ENCODE measurements at regions not wholly inside any gene's neighbourhood (a gene's known extent, or its start where the extent isn't known, plus 50 kb on each side); places are given as distances from the start of the nearest gene placed in this dataset.

- Histone ChIP-seq H3K27me3 (ENCODE audit: insufficient read depth, low read depth) (no peaks in the 10 kb centered on the region), H3K9me2 (ENCODE audit: insufficient read depth) (no peaks in the 10 kb centered on the region), H2AFZ (no peak overlapping the region), H3K4me2 (no peak overlapping the region), H4K20me1 (ENCODE audit: insufficient read depth) (no peaks in the 10 kb centered on the region), H3K4me1 (replicated peaks; ENCODE audit: insufficient read depth) (peaks cover 19% of the 10 kb centered on the region), H3K27ac (no peak overlapping the region), H3K9me3 (ENCODE audit: insufficient read depth, low read depth) (peaks cover 4% of the 10 kb centered on the region; the same call in 1 of the 2 replicates), H3F3A (ENCODE audit: insufficient read depth, low read depth) (no peaks in the 10 kb centered on the region; the same call in 1 of the 2 replicates), H3K36me3 (ENCODE audit: low read depth) (no peaks in the 10 kb centered on the region), H3K79me2 (ENCODE audit: low read depth) (no peaks in the 10 kb centered on the region), H3K4me3 (no peak overlapping the region)
- intact Hi-C loops (cut with micrococcal nuclease; ENCODE audit: unreplicated experiment) = no loop called here
- no peak for TF ChIP-seq EZH2 (IDR thresholded peaks at IDR 0.05; ENCODE audit: low read depth)
- TF ChIP-seq, protein P1, sequence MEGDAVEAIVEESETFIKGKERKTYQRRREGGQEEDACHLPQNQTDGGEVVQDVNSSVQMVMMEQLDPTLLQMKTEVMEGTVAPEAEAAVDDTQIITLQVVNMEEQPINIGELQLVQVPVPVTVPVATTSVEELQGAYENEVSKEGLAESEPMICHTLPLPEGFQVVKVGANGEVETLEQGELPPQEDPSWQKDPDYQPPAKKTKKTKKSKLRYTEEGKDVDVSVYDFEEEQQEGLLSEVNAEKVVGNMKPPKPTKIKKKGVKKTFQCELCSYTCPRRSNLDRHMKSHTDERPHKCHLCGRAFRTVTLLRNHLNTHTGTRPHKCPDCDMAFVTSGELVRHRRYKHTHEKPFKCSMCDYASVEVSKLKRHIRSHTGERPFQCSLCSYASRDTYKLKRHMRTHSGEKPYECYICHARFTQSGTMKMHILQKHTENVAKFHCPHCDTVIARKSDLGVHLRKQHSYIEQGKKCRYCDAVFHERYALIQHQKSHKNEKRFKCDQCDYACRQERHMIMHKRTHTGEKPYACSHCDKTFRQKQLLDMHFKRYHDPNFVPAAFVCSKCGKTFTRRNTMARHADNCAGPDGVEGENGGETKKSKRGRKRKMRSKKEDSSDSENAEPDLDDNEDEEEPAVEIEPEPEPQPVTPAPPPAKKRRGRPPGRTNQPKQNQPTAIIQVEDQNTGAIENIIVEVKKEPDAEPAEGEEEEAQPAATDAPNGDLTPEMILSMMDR (conservative IDR thresholded peaks at IDR 0.05) = no peak
- no peak for DNase-seq
- POLR2A ChIA-PET (ENCODE audit: unreplicated experiment) = no interaction called here
- CTCF ChIA-PET = no interaction called here
- no TSS peak for BruUV-seq (replicated peaks)
These were observed 204.3 kb upstream of the CST7 start for GRCh38 chr20:24744747-24745146.

DNA sequence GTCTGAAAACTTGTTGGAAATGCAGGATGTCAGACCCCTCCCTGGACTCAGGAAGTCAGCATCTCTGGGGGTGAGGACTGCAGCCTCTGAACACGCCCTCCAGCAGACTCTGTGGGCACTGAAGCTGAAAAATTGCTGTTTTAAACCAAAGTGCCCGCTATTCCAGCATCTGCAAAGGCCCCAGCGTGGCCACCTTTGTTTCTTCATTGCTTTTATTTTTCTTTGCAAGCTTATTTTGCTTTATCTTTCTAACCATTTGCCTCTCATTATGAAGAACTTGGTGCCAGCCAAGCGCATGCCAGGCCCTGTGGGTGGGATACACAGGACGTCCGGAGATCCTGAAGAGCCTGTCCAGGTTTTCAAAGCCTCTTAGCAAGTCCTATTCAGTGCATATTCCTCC, 203.9 kb upstream of the CST7 start:
- ChIA-PET CTCF (no interaction called here), POLR2A (ENCODE audit: unreplicated experiment) (interaction anchor here (0.5 to 0.6 kb wide), 2 partner anchors 174 to 650 kb away, joined by 3 to 6 read pairs; no protein-coding TSS in a partner anchor)

GRCh38 chr20:24745617-24746350, 203.3 kb upstream of the CST7 start:
- Histone ChIP-seq H3K36me3 (ENCODE audit: low read depth) (no peaks in the 10 kb centered on the region), H3K79me2 (ENCODE audit: low read depth) (no peaks in the 10 kb centered on the region), H3K4me1 (replicated peaks; ENCODE audit: insufficient read depth) (peaks cover 19% of the 10 kb centered on the region), H2AFZ (peak overlapping the region; percentile 34; the same call in 1 of the 2 replicates), H4K20me1 (ENCODE audit: insufficient read depth) (no peaks in the 10 kb centered on the region), H3K4me3 (no peak overlapping the region), H3K27me3 (ENCODE audit: insufficient read depth, low read depth) (no peaks in the 10 kb centered on the region), H3K9me3 (ENCODE audit: insufficient read depth, low read depth) (no peaks in the 10 kb centered on the region), H3F3A (ENCODE audit: insufficient read depth, low read depth) (no peaks in the 10 kb centered on the region; the same call in 1 of the 2 replicates), H3K4me2 (peak overlapping the region; percentile 62), H3K27ac (peak overlapping the region; percentile 25; the same call in 1 of the 2 replicates), H3K9me2 (ENCODE audit: insufficient read depth) (no peaks in the 10 kb centered on the region)
- POLR2A ChIA-PET (ENCODE audit: unreplicated experiment) = interaction anchor here (0.5 to 0.6 kb wide), 2 partner anchors 174 to 650 kb away, joined by 3 to 6 read pairs; no protein-coding TSS in a partner anchor
- TF ChIP-seq EZH2 (IDR thresholded peaks at IDR 0.05; ENCODE audit: low read depth) = no peak
- TF ChIP-seq, protein P1 (conservative IDR thresholded peaks at IDR 0.05) = no peak
- no peak for DNase-seq
- TSS peak; percentile 52 for BruUV-seq (replicated peaks)
- intact Hi-C loops (cut with micrococcal nuclease; ENCODE audit: unreplicated experiment) = no loop called here
- CTCF ChIA-PET = no interaction called here

More for the DNA sequence above, 203.9 kb upstream of the CST7 start:
- peaks cover 19% of the 10 kb centered on the region for H3K4me1 ChIP-seq (replicated peaks; ENCODE audit: insufficient read depth)
- H3K79me2 ChIP-seq (ENCODE audit: low read depth) = no peaks in the 10 kb centered on the region
- H3K36me3 ChIP-seq (ENCODE audit: low read depth) = no peaks in the 10 kb centered on the region
- H3K4me2 ChIP-seq = peak overlapping the region; percentile 62
- H3K9me3 ChIP-seq (ENCODE audit: insufficient read depth, low read depth) = peaks cover 2% of the 10 kb centered on the region; the same call in 1 of the 2 replicates
- no TSS peak for BruUV-seq (replicated peaks)
- no peaks in the 10 kb centered on the region for H4K20me1 ChIP-seq (ENCODE audit: insufficient read depth)
- H3K9me2 ChIP-seq (ENCODE audit: insufficient read depth) = no peaks in the 10 kb centered on the region
- intact Hi-C loops (cut with micrococcal nuclease; ENCODE audit: unreplicated experiment) = no loop called here
- DNase-seq = no peak
- TF ChIP-seq, protein P1 (conservative IDR thresholded peaks at IDR 0.05) = no peak
- no peak for TF ChIP-seq EZH2 (IDR thresholded peaks at IDR 0.05; ENCODE audit: low read depth)
- no peak overlapping the region for H2AFZ ChIP-seq
- H3K27ac ChIP-seq = no peak overlapping the region
- no peak overlapping the region for H3K4me3 ChIP-seq
- no peaks in the 10 kb centered on the region; the same call in 1 of the 2 replicates for H3F3A ChIP-seq (ENCODE audit: insufficient read depth, low read depth)
- no peaks in the 10 kb centered on the region for H3K27me3 ChIP-seq (ENCODE audit: insufficient read depth, low read depth)

Measured in PC-9 (cell line).